Liver (tissue), 3 donors: ENCODE measurements at regions not wholly inside any gene's neighbourhood (a gene's known extent, or its start where the extent isn't known, plus 50 kb on each side); places are given as distances from the start of the nearest gene placed in this dataset.

Experiments
- CTCF ChIP-seq: fragments of 150-350 bp; IDR thresholded peaks from 2 replicates; pipeline ENCODE4 v1.5.1; 2017; ENCODE audit warnings: improper control_type of control experiment, low read depth, low read length; ENCODE audit not compliant: missing input control
- EGR1 ChIP-seq, 2 donors: IDR thresholded peaks; 2 replicates each; pipeline ENCODE4 v1.6.1; 2016 to 2018; ENCODE audit warnings: antibody characterized with exemption in 2 of 2, low read depth in 2 of 2
- donor health status: healthy.
- donor health status: healthy.

GRCh38 chr5:38164776-38165399, 93.5 kb upstream of the EGFLAM start:
- TF ChIP-seq CTCF (no peak), EGR1 (IDR thresholded peaks at IDR 0.05; ENCODE audit: low read depth in 2 of 2) (no peak)
